Transverse colon (tissue), 4 donors: ENCODE measurements at regions not wholly inside any gene's neighbourhood (a gene's known extent, or its start where the extent isn't known, plus 50 kb on each side); places are given as distances from the start of the nearest gene placed in this dataset.
A peak's percentile ranks its signal among the peaks of the same experiment; 100 is the strongest.

ENCODE experiments used
- DNase-seq: peaks from one replicate; pipeline ENCODE4 v3.0.0-alpha.2; 2019
- H3K27ac ChIP-seq, 4 donors: fragments of 200-600 bp; sonication (generic); 2 replicates each; pipeline ENCODE4 v1.5.1; 2016 to 2018; ENCODE audit warnings: inconsistent platforms in 4 of 4
- H3K27me3 ChIP-seq: fragments of 200-600 bp; sonication (generic); 2 replicates; pipeline ENCODE4 v1.5.1; 2017; ENCODE audit warnings: inconsistent platforms
- H3K36me3 ChIP-seq, 4 donors: fragments of 200-600 bp; sonication (generic); 2 replicates each; pipeline ENCODE4 v1.5.1; 2017 to 2019; ENCODE audit warnings: inconsistent platforms in 4 of 4
- H3K4me1 ChIP-seq, 4 donors: fragments of 200-600 bp; sonication (generic); 2 replicates each; pipeline ENCODE4 v1.5.1; 2017 to 2020; ENCODE audit warnings: inconsistent platforms in 4 of 4
- H3K4me3 ChIP-seq, 4 donors: fragments of 200-600 bp; sonication (generic); 1 replicate in 1 of 4; 2 replicates in 3 of 4; pipeline versions ENCODE4 v1.5.1 to v1.6.1; 2017 to 2019; ENCODE audit warnings: inconsistent platforms in 4 of 4
- H3K9me3 ChIP-seq, 2 donors: fragments of 200-600 bp; sonication (generic); 2 replicates each; pipeline ENCODE4 v1.5.1; 2017 to 2019; ENCODE audit warnings: inconsistent platforms in 2 of 2
- EP300 ChIP-seq: sonication (generic); formaldehyde crosslinking; IDR thresholded peaks from one replicate; pipeline ENCODE4 v1.6.1; 2017; ENCODE audit warnings: antibody characterized with exemption, low read depth
- POLR2A ChIP-seq: fragments of 450-650 bp; IDR thresholded peaks from one replicate; pipeline ENCODE4 v1.6.1; 2016; ENCODE audit warnings: antibody characterized with exemption, mild to moderate bottlenecking, moderate library complexity
- POLR2AphosphoS5 ChIP-seq, 3 donors: sonication (generic); formaldehyde crosslinking; IDR thresholded peaks; one replicate each; pipeline ENCODE4 v1.6.1; 2016; ENCODE audit warnings: antibody characterized with exemption in 3 of 3
- WGBS, 2 donors: methylation state at CpG; one replicate each; pipeline ENCODE4 v1.1.5; 2018; ENCODE audit warnings: low coverage in 1 of 2; 5-methylcytosine and 5-hydroxymethylcytosine counted together
- in situ Hi-C, 4 donors: fragments of 200-750 bp; cut with MboI; loops; one replicate each; pipeline versions ENCODE4 v1.15.0 to v1.15.1; 2017; ENCODE audit warnings: low sequenced_read_pairs in 3 of 4, low pct_ligation_motif_present in 1 of 4, low pct_unique_long_range_greater_than_20kb in 1 of 4
- intact Hi-C: fragments of 100-400 bp; cut with DNase I; formaldehyde crosslinking; loops from one replicate; pipeline ENCODE4 v1.15.1; 2023; ENCODE audit warnings: low total_unique reads
- TF ChIP-seq, protein P1 (sequence below), 5 experiments: fragments of 200-600 bp in 3 of 5; fragments of 450-650 bp in 2 of 5; sonication (generic) in 3 of 5; IDR thresholded peaks; 1 replicate in 2 of 5; 2 replicates in 3 of 5; pipeline ENCODE4 v1.5.1; 2016 to 2017; ENCODE audit warnings: antibody characterized with exemption in 5 of 5, inconsistent platforms in 3 of 5, mild to moderate bottlenecking in 2 of 5, moderate library complexity in 1 of 5

- WGBS, 2 donors: 66 to 67% methylated on average over 4 of the region's 4 CpGs
- in situ Hi-C loops (no loop called here), intact Hi-C loops (no loop called here)
- no peak for DNase-seq
- H3K9me3 ChIP-seq: peaks cover 0 to 6% of the 10 kb centered on the region in 2 donors
- no peak overlapping the region for H3K4me3 ChIP-seq
- H3K27ac ChIP-seq: no peak overlapping the region
- peaks cover 0 to 18% (median 5%) of the 10 kb centered on the region in 4 donors for H3K4me1 ChIP-seq
- H3K27me3 ChIP-seq: no peaks in the 10 kb centered on the region
- H3K36me3 ChIP-seq: no peaks in the 10 kb centered on the region
- TF ChIP-seq POLR2AphosphoS5 (IDR thresholded peaks at IDR 0.05) (no peak), POLR2A (no peak), EP300 (no peak)
- TF ChIP-seq, protein P1, sequence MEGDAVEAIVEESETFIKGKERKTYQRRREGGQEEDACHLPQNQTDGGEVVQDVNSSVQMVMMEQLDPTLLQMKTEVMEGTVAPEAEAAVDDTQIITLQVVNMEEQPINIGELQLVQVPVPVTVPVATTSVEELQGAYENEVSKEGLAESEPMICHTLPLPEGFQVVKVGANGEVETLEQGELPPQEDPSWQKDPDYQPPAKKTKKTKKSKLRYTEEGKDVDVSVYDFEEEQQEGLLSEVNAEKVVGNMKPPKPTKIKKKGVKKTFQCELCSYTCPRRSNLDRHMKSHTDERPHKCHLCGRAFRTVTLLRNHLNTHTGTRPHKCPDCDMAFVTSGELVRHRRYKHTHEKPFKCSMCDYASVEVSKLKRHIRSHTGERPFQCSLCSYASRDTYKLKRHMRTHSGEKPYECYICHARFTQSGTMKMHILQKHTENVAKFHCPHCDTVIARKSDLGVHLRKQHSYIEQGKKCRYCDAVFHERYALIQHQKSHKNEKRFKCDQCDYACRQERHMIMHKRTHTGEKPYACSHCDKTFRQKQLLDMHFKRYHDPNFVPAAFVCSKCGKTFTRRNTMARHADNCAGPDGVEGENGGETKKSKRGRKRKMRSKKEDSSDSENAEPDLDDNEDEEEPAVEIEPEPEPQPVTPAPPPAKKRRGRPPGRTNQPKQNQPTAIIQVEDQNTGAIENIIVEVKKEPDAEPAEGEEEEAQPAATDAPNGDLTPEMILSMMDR (IDR thresholded peaks at IDR 0.05): no peak
These were observed 190.3 kb upstream of the FAM241A start for GRCh38 chr4:111955001-111955400.

DNA sequence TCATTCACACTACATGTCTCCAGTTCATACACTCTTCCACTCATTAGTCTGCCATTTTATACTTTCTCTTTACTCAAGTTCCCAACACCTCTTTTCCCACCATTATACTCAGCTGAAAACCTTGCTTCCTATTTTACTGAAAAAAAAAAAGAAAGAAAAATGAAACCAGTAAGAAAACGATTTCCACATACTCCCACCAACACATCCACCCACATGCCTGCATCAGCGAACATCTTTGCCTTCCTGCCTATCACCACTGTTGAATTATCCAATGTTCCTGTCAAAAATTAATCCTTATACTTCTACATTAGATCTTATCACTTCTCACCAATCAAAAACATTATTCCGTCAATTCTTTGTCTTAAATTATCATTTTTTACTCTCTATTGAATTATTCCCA is 188.1 kb upstream of the FAM241A start:
- Histone ChIP-seq H3K27ac (no peak overlapping the region), H3K9me3 (no peaks in the 10 kb centered on the region), H3K4me3 (no peak overlapping the region), H3K4me1 (peaks cover 0 to 18% (median 5%) of the 10 kb centered on the region in 4 donors), H3K27me3 (no peaks in the 10 kb centered on the region), H3K36me3 (no peaks in the 10 kb centered on the region)
- no peak for DNase-seq
- no peak for TF ChIP-seq POLR2AphosphoS5 (IDR thresholded peaks at IDR 0.05)
- TF ChIP-seq POLR2A: no peak
- TF ChIP-seq, protein P1 (IDR thresholded peaks at IDR 0.05): no peak
- TF ChIP-seq EP300: no peak
- intact Hi-C loops: no loop called here
- in situ Hi-C loops: no loop called here
- 74 to 80% methylated on average over 3 of the region's 3 CpGs for WGBS, 2 donors

DNA sequence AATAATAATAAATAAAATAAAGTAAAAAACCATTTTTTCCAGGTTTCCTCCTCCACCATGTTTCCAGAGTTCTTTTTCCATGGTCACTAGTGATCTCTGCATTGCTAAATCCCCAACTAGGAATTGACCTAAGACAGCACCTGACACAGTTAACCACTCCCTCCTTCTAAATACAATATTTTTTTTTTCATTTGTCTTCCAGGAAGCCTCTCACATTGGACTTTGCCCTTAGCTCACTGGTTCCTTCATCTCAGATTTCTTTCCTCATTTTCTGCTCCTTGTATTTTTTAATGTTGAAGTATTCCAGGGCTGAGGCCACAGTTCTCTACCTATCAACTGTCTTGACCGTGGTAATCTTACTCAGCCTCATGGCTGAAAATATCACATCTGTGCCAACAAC is 187.3 kb upstream of the FAM241A start:
- peak overlapping the region in 3 of 4 donors; percentile 5 to 61 (median 53) for H3K27ac ChIP-seq
- in situ Hi-C loops: no loop called here
- H3K9me3 ChIP-seq: no peaks in the 10 kb centered on the region
- TF ChIP-seq EP300: no peak
- no peak for TF ChIP-seq POLR2AphosphoS5 (IDR thresholded peaks at IDR 0.05)
- no peak for TF ChIP-seq POLR2A
- TF ChIP-seq, protein P1 (IDR thresholded peaks at IDR 0.05): no peak
- DNase-seq: no peak
- 20 to 33% methylated on average over 1 of the region's 1 CpG for WGBS, 2 donors
- H3K4me3 ChIP-seq: no peak overlapping the region
- peaks cover 0 to 18% (median 5%) of the 10 kb centered on the region in 4 donors for H3K4me1 ChIP-seq
- no peaks in the 10 kb centered on the region for H3K36me3 ChIP-seq
- intact Hi-C loops: no loop called here
- no peaks in the 10 kb centered on the region for H3K27me3 ChIP-seq

DNA sequence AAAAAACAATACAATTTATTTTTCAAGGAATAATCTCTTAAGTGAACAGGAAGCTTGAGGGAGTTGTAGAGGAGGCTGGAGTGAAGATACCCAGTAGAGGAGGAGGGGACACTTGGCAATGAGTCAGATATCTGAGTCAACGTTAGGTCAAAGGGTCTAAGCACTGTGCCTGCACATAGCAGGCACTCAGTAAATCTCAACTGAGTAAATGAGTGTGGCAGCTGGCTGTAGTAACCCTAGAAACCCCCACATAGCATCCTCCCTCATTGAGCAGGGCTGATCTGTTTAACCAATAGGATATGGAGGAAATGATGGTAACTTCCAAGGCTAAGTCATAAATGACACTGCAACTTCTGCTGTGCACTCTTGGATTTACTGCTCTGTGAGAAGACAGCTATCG is 186.0 kb upstream of the FAM241A start:
- 44 to 59% methylated on average over 1 to 2 of the region's 2 CpGs for WGBS, 2 donors
- intact Hi-C loops (no loop called here), in situ Hi-C loops (no loop called here)
- H3K4me3 ChIP-seq: no peak overlapping the region
- no peaks in the 10 kb centered on the region for H3K9me3 ChIP-seq
- no peaks in the 10 kb centered on the region for H3K36me3 ChIP-seq
- peaks cover 0 to 18% (median 5%) of the 10 kb centered on the region in 4 donors for H3K4me1 ChIP-seq
- DNase-seq: no peak
- no peak for TF ChIP-seq EP300
- no peak for TF ChIP-seq POLR2A
- TF ChIP-seq, protein P1 (IDR thresholded peaks at IDR 0.05): no peak
- no peak for TF ChIP-seq POLR2AphosphoS5 (IDR thresholded peaks at IDR 0.05)
- H3K27ac ChIP-seq: no peak overlapping the region
- no peaks in the 10 kb centered on the region for H3K27me3 ChIP-seq
